OCI-LY1 (cell line): ENCODE measurements at regions not wholly inside any gene's neighbourhood (a gene's known extent, or its start where the extent isn't known, plus 50 kb on each side); places are given as distances from the start of the nearest gene placed in this dataset.
A peak's percentile ranks its signal among the peaks of the same experiment; 100 is the strongest.

Experiments
- H2AFZ ChIP-seq: fragments of 200-600 bp; sonication (generic), shearing (Covaris generic); 2 replicates; pipeline ENCODE4 v1.6.0; 2014; ENCODE audit warnings: antibody characterized with exemption, mild to moderate bottlenecking, low read length
- H3F3A ChIP-seq: fragments of 200-600 bp; sonication (generic), shearing (Covaris generic); 2 replicates; pipeline ENCODE4 v1.6.0; 2014; ENCODE audit warnings: mild to moderate bottlenecking, antibody characterized with exemption, low read length, moderate library complexity; ENCODE audit not compliant: insufficient read depth
- H3K27ac ChIP-seq: fragments of 200-600 bp; sonication (generic); 2 replicates; pipeline ENCODE4 v1.5.1; 2014; ENCODE audit warnings: low read length, mixed run types, mild to moderate bottlenecking, low read depth; ENCODE audit not compliant: poor library complexity, severe bottlenecking
- H3K27me3 ChIP-seq: fragments of 200-600 bp; sonication (generic); 2 replicates; pipeline ENCODE4 v1.6.0; 2014; ENCODE audit warnings: antibody characterized with exemption, mild to moderate bottlenecking, low read length, moderate library complexity; ENCODE audit not compliant: insufficient read depth
- H3K36me3 ChIP-seq: fragments of 200-600 bp; sonication (generic); 2 replicates; pipeline ENCODE4 v1.6.1; 2014; ENCODE audit warnings: mild to moderate bottlenecking, antibody characterized with exemption, low read length, moderate library complexity, mixed read lengths; ENCODE audit not compliant: insufficient read depth
- H3K4me1 ChIP-seq: fragments of 200-600 bp; sonication (generic); 2 replicates; pipeline ENCODE4 v1.5.1; 2014; ENCODE audit warnings: mild to moderate bottlenecking, low read length, moderate library complexity; ENCODE audit not compliant: insufficient read depth, severe bottlenecking
- H3K4me2 ChIP-seq: fragments of 200-600 bp; sonication (generic), shearing (Covaris generic); 2 replicates; pipeline ENCODE4 v1.6.1; 2014; ENCODE audit warnings: low read length
- H3K4me3 ChIP-seq: fragments of 200-600 bp; sonication (generic); 2 replicates; pipeline ENCODE4 v1.5.1; 2014; ENCODE audit warnings: low read length, low read depth, mild to moderate bottlenecking, mixed read lengths; ENCODE audit not compliant: poor library complexity, severe bottlenecking
- H3K79me2 ChIP-seq: fragments of 200-600 bp; shearing (Covaris generic); 2 replicates; pipeline ENCODE4 v1.6.1; 2016; ENCODE audit warnings: mixed run types, low read length, mixed read lengths; ENCODE audit not compliant: insufficient read depth
- H3K9ac ChIP-seq: fragments of 200-600 bp; sonication (generic), shearing (Covaris generic); 2 replicates; pipeline ENCODE4 v1.6.1; 2014; ENCODE audit warnings: mild to moderate bottlenecking, low read length, mixed read lengths
- H3K9me2 ChIP-seq: fragments of 200-600 bp; sonication (generic), shearing (Covaris generic); 2 replicates; pipeline ENCODE4 v1.6.1; 2014; ENCODE audit warnings: low read depth, mild to moderate bottlenecking, low read length, mixed read lengths
- H3K9me3 ChIP-seq: fragments of 200-600 bp; shearing (Covaris generic); 2 replicates; pipeline ENCODE4 v1.6.1; 2014; ENCODE audit warnings: low read length, mixed read lengths
- H4K20me1 ChIP-seq: fragments of 200-600 bp; sonication (generic), shearing (Covaris generic); 2 replicates; pipeline ENCODE4 v1.6.0; 2016; ENCODE audit warnings: mild to moderate bottlenecking, low read length; ENCODE audit not compliant: insufficient read depth
- EZH2 ChIP-seq: fragments of 200-600 bp; sonication (generic), shearing (Covaris generic); IDR thresholded peaks from 2 replicates; pipeline ENCODE4 v1.8.0; 2017; ENCODE audit warnings: borderline replicate concordance, mixed run types, mild to moderate bottlenecking, antibody characterized with exemption, low read length, moderate library complexity, mixed read lengths
- TF ChIP-seq, protein P1 (sequence below): fragments of 200-600 bp; sonication (generic), shearing (Covaris generic); IDR thresholded peaks from 2 replicates; pipeline ENCODE4 v1.5.1; 2017; ENCODE audit warnings: mild to moderate bottlenecking, antibody characterized with exemption, low read length, moderate library complexity, mixed read lengths

DNA sequence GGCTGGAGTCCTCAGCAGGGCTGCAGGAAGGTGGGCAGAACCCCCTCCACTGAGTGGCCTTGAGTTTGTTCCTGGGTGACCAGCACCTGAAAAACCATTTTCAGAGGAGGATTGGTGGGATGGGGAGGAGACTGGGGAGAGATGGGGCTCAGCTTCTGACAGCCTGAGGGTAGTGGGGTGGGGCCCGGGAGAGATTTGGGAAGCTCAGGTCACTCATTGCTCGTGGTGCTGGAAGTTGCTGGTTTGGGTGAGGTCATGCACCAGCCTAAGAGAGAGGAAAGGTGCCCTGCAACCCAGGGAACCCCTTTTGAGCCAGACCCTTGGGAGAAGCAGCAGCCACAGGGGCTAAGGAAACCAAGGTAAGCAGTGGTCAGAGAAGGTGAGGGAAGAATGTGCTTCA lies 100.8 kb downstream of the EBNA1BP2 start:
- Histone ChIP-seq H3K9me2 (no peaks in the 10 kb centered on the region), H3K9ac (no peak overlapping the region), H2AFZ (no peak overlapping the region), H3K36me3 (no peaks in the 10 kb centered on the region), H3K4me2 (no peak overlapping the region), H3K27me3 (0 out of 2 replicates have a peak, but pooled peaks cover 4% of the 10 kb centered on the region), H3K27ac (no peak overlapping the region), H4K20me1 (no peaks in the 10 kb centered on the region), H3F3A (no peaks in the 10 kb centered on the region), H3K4me1 (peaks cover 18% of the 10 kb centered on the region), H3K9me3 (no peaks in the 10 kb centered on the region), H3K4me3 (no peak overlapping the region), H3K79me2 (no peaks in the 10 kb centered on the region)
- TF ChIP-seq, protein P1, sequence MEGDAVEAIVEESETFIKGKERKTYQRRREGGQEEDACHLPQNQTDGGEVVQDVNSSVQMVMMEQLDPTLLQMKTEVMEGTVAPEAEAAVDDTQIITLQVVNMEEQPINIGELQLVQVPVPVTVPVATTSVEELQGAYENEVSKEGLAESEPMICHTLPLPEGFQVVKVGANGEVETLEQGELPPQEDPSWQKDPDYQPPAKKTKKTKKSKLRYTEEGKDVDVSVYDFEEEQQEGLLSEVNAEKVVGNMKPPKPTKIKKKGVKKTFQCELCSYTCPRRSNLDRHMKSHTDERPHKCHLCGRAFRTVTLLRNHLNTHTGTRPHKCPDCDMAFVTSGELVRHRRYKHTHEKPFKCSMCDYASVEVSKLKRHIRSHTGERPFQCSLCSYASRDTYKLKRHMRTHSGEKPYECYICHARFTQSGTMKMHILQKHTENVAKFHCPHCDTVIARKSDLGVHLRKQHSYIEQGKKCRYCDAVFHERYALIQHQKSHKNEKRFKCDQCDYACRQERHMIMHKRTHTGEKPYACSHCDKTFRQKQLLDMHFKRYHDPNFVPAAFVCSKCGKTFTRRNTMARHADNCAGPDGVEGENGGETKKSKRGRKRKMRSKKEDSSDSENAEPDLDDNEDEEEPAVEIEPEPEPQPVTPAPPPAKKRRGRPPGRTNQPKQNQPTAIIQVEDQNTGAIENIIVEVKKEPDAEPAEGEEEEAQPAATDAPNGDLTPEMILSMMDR, result no peak

DNA sequence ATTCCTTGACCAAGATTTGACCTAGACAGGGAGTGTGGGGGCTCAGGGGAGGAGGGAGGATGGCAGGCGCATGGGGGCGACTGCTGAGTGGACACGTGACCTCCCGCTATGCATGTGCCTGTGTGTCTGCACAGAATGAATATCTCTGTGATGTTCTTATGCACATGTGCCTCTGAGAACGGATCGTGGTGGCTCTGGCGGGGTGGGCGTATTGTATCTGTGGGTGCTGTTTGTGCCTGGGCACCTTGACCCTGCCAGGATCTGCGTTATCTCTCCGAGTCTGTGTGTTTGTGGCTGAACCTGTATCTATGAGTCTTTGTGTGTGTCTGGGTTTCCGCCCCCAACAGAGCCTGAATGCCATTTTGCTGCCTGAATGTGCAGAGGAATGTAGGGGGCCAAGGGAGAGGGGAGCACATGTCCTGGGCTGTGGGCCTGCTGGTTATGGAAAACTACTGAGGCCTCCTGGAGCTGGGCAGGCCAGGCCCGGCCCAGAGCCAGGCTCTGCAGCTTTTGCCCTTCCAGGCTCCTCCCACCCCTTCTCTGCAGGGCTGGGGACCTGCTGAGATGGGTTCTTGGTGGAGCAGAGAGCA lies 102.5 kb downstream of the EBNA1BP2 start:
- Histone ChIP-seq H3K79me2 (no peaks in the 10 kb centered on the region), H3K27me3 (0 out of 2 replicates have a peak, but pooled peaks cover 4% of the 10 kb centered on the region), H3K4me3 (no peak overlapping the region), H3K36me3 (no peaks in the 10 kb centered on the region), H3K9me3 (no peaks in the 10 kb centered on the region), H3F3A (no peaks in the 10 kb centered on the region), H3K4me2 (no peak overlapping the region), H3K9me2 (no peaks in the 10 kb centered on the region), H3K27ac (no peak overlapping the region), H3K9ac (no peak overlapping the region), H2AFZ (no peak overlapping the region), H3K4me1 (peaks cover 18% of the 10 kb centered on the region), H4K20me1 (no peaks in the 10 kb centered on the region)
- TF ChIP-seq EZH2, result no peak
- TF ChIP-seq, protein P1, result no peak

DNA sequence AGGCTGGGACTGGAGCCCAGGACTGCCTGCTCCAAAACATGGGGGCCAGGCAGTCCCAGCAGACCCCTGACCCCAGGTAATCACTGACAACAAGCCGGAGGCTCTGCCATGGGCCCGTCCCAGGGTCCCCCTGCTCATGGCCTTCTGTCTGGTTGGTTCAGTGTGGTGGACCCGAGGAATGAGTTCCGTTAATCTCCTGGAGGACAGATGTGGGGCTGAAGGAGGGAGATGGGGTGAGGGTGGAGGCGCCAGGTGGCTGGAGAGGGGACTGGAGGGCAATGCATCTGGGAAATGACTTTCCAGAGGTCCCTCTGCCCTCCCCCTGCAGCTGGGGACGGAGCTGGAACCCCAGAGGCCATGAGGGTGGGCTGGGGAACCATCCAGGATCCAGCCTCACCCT lies 103.2 kb downstream of the EBNA1BP2 start:
- H3K9me2 ChIP-seq, result no peaks in the 10 kb centered on the region
- no peak overlapping the region for H3K4me3 ChIP-seq
- H3K27me3 ChIP-seq, result 0 out of 2 replicates have a peak, but pooled peaks cover 4% of the 10 kb centered on the region
- no peak overlapping the region for H3K27ac ChIP-seq
- no peak for TF ChIP-seq EZH2
- TF ChIP-seq, protein P1, result no peak
- no peak overlapping the region for H3K9ac ChIP-seq
- H2AFZ ChIP-seq, result no peak overlapping the region
- no peaks in the 10 kb centered on the region for H3K9me3 ChIP-seq
- peaks cover 18% of the 10 kb centered on the region for H3K4me1 ChIP-seq
- no peaks in the 10 kb centered on the region for H3K79me2 ChIP-seq
- no peaks in the 10 kb centered on the region for H3K36me3 ChIP-seq
- H3K4me2 ChIP-seq, result 0 out of 2 replicates have a peak overlapping the region, but pooled peaks have one; percentile 71
- H4K20me1 ChIP-seq, result no peaks in the 10 kb centered on the region
- no peaks in the 10 kb centered on the region for H3F3A ChIP-seq
